Activated T-cell treated with anti-CD3 and anti-CD28 coated beads, Interleukin-2, amount 50 U/mL, for 1 hour (primary cell): ENCODE measurements at regions not wholly inside any gene's neighbourhood (a gene's known extent, or its start where the extent isn't known, plus 50 kb on each side); places are given as distances from the start of the nearest gene placed in this dataset.
"Not testable (repeated sequence)": the region's sequence is repeated elsewhere in the genome, so short reads cannot be mapped to it uniquely, and the experiment has no call there.

Experiments
- DNase-seq: peaks from one replicate; pipeline ENCODE4 v3.0.0-alpha.2; 2020

DNA sequence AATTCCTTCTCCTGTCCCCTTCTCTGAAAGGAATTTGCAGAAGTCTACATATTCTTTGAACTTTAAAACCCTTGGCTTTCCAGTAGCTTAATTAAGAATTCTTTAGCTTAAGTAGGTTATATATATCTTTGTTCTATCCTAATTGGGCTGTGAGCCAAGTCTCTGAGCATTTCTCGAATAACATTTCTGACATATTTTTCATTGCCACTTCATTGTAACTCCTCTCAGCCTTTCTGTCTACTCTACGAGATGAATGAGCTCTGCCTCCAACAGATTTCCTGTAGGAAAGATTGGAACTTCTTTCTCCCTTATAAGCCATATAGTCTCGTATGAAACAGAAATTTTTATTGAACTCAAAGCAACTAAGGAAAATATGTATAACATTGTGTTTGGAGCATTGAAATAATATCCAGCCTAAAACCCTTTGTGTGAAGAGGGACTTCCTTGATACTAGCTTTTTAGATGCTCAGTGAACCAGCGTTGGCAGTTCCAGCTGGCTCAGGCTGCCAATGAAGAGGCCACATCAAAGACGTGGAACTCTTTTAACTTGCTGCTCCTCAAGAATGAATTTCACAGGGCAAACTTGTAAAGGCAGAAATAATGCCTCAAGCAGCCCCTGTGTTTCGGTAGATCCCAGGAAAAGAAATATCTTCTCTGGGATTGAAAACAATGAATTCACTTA lies 87.7 kb upstream of the NOX3 start:
- DNase-seq = no peak

DNA sequence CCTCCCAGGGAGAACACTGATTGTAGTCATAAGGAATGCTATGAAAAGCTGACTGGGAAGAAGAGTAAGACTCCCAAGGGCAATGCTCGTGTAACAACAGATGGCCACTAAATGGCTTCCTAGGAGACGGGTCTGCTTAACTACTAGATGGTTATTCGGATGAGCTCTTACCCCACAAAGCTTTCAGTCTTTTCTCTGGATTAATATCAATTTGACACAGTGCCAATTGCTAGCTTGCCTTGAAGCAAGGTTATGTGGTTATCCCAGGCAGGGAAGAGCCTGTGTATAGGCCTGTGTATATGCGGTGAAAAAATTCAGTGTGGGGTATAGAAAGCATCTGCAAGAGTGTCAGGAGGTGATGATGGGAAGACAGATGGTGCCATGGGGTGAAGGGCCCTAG lies 86.4 kb upstream of the NOX3 start:
- no peak for DNase-seq

DNA sequence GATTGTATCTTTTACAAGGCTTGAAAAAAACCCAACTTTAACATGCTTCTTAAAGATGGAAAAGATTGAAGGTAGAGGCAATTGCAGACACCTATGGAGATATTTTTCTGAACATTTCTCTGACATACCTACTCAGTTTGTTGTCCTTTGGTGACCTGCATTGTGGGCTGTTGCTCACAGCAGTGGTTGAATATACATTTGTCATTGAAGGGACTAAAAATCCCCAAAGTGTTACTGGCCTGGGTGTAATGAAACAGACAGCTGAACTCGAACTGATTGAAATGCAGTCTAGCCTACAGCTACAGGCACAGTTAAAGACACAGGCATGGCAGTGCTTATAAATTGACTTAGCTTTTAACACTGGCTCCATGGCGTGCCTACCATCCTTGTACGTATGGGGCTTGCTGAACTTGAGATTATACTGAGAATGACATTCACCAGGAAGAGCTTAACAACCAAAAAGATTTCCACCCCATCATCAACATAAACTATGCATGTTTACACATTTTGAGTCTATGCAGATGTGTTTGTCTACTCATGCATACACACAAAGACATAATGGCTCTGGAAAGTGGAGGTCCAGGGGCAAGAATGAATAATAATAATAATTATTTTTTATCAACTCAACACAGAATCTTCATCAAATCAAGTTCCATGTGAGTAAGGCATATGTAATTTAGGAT lies 83.2 kb upstream of the NOX3 start:
- DNase-seq = no peak

DNA sequence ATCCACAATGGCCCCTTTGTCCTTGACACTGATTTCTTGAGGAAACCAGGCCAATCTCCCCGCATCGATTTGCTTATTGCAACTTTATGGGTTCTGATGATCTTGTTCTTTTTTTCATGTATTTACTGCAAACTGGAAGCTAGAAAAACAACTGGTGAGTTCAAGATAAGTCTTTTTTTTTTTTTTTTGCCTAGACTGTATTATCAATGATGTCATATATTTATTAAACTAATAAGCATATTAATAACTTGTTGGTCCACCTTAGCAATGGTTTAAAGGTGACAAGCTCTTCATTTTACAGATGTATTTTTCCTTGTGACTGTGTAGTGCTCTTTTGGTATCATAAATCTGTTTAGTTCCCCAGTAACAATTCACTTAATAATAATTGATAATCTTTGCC lies 79.0 kb upstream of the NOX3 start:
- DNase-seq = no peak

DNA sequence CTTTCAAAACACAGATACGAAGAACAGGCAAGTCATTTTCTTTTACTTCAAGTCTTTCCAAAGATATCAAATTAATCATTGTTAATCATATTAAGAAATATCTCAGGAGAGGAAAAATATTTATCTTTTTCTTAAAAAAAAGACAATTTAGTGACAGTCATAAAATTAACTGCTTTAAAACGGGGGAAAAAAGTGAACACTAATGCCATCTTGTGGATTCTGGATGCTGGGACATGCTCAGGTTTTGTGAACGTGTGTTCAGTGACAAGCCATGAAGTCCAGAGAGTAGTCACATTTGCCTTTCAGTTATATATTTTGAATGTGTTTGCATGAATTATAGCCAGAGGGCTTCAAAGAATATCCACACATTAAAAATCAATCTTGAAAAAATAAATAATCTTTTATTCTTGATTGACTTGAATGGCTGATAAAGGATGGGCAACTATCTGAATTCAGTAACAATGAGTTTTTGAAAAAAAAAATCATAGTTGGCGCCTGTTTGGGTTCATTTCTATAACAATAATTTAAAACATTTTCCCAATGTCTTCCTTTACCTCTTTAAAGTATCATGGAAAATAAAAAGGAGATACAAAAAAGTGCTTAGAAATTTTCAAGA lies 74.7 kb upstream of the NOX3 start:
- no peak for DNase-seq

DNA sequence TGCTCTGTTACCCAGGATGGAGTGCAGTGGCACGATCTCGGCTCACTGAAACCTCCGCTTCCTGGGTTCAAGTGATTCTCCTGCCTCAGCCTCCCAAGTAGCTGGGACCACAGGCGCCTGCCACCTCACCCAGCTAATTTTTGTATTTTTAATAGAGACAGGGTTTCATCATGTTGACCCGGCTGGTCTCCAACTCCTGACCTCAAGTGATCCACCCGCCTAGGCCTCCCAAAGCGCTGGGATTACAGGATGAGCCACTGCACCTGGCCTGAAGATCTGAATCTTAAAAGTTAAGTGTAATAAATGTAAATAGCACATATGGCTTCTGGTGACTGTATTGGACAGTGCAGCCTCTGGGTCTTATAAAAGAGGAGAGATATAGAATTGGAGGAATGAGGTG lies 74.2 kb upstream of the NOX3 start:
- not testable (repeated sequence) for DNase-seq

DNA sequence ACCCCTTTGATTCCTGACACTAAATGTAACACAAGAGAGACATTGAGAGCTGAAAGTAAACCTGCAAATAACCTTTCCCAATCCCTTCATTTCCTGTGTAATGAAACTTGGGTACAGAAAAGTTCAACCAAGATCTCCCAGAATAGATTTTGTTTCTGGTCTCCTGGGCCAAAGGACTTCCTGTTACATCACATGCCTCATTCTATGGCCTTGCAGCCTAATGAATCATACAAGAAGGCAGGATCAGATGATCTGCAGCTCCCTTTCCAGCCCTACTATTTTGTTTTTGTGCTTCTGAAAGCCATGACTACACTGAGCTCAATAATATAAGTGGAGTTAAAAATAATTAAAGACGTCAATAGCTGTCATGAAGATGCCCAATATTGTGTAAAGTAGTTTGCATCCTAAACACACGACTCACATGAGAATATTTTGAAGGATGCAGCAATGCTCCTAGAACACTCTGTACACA lies 73.4 kb upstream of the NOX3 start:
- DNase-seq = no peak

DNA sequence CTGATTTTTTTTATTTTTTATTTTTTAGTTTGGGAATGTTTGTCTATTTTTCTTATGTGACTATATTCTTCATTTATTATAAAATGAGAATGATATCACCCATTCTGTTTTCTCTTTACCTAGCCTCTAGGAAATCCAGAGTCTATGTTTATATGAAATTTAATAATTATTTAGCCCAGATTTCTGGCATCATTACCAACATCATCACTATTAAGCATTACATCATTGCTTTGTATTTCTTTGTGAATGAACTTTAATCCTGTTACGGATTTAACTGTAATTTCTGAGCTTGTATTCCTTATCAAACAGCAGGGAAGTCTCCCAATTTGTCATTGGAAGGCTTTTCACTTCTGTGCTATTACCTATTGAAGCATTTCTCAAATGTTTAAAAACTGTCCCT lies 72.7 kb upstream of the NOX3 start:
- no peak for DNase-seq

DNA sequence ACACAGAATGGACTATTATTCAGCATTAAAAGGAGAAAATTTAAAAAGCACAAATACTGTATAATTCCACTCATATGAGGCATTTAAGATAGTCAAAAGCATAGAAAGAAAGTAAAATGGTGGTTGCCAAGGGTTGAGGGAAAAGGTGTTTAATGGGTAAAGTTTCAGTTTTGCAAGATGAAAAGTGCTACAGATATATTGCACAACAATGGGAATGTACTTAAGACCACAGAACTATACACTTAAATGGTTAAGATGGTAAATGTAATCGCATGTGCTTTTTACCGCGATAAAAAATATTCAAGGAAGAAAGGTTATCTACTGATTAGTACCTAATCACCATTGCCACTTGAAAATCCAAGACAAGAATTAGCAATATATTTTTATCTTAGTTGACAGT lies 71.8 kb upstream of the NOX3 start:
- DNase-seq = no peak

DNA sequence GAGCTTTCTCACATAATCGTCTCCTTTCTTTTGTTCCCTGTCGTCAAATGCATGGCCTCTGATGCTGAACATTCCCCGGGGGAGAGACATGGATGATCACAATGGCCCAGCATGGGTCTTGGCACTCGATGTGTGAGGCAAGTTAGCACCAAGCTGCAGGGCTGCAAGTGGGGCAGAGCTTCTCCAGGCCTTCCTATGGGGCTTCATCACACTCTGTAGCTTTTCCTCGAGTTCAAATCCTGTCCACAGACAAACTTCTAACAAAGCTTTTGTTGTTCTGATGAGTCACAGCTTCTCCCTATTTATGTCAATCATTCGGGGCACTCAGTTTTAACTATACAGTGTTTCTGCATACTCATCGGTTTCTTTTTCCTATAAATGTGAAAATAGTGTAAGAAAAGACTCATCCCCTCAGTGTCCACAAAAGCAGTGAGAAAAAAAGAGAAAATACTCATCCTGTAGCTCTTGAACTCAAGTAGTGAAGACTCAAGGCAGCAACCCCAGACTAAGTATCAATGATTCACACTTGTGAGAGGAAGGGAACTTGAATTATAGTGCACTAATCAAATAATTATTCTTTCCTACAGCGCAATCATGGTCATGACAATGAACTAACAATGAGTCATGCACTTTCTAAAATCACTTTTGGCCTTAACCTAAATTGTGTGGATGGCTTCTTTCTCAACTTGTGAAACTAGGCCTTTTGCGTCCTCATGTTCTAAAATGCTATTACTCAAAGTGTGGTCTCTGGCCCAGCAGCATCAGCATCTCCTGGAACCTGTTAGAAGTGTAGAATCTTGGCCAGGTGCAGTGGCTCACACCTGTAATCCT lies 68.4 kb upstream of the NOX3 start:
- no peak for DNase-seq

DNA sequence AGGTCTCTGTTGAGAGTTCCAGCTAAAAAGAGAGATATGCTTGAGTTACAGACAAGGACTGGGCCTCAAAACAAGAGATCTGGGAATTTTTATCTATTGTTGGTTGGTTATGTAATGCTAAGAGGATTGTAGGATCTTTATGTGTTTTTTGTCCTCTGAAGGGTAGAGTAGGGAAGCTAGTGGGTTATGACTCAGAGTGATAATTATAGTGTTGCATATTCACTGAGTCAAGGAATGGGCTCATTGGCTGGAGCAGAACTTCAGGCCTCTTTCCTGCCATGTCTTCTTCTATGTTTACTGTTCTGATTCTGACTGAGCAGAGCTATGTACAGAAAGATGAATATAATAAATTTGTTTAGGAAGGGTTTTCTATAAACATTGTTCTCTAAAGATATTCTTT lies 66.1 kb upstream of the NOX3 start:
- DNase-seq = no peak

DNA sequence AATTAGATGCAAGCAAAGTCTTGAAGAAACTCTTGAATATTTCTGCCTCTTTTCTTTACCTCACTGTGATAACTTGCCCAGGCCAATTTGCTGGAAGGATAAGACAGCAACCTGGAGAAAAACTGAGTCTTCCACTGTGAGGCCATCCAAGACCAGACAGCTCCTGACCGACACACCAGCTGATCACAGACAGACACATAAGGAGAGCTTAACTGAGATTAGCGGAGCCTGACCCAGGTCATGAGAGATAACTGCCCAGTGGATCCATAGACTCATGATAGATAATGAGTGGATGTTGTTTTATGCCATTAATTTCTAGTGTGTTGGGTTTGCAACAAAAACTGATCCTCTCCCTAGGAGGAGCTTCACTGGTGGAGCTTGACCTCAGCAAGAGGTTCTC lies 64.4 kb upstream of the NOX3 start:
- no peak for DNase-seq

DNA sequence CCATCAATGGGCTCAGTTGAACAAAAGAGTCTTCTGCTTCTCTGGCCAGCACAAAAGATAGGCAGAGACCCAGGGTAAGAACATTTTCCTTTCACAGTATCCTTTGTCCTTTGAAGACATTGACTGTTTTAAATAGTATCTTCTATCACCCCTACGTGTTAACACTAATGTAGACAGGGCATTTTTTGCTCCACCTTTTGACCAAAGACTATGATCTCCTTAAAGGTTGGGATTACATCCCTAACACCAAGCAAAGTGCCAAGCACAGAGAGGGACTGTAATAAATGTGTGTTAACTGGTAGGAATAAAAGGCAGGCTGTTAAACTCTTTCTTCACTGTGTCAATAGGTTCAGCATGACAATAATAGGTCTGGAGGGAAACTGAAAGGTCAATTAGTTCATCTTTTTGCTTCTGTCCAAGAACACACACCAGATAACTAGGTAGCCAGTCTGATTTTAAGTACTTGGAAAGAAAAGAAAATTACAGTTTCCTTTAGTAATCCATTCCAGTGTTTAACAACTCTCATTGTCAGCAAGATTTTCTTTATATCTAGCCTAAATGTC lies 63.6 kb upstream of the NOX3 start:
- DNase-seq = no peak

DNA sequence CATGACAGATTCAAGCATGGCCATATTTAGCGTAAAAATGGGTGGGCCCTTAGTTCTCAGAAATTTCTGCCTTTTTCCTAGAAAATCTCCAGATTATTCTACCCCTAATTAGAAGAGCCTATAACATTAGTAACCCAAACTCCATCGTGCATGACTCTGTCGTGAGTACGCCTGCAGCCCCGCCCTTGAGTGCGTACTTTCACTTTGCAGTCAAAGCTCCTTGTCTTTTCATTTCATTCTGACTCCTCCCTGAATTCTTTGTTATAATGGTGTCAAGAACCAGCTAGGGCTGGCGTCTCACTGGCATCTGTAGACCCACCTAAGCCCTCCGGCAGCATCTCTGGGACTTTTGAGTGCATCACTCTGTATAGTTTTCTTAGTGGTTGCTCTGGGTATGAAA lies 61.7 kb upstream of the NOX3 start:
- DNase-seq = no peak

DNA sequence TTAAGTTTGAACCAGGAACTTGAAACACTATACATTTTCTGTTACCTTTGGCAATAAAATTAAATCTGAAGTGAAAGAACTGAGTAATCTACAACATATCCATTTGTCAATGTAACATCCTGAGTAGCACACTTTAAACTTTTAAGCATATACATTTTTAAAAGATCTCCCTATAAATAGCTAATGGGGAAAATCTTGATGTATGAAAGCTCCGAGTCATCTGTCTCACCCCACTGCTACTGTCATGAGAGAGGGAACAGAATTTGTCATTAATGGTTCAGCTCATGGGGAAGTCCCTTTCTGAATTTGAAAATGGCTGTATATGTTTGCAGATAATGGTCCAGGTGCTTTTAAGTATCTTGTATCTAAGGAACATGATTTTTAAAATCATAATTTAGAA lies 55.2 kb upstream of the NOX3 start:
- no peak for DNase-seq

DNA sequence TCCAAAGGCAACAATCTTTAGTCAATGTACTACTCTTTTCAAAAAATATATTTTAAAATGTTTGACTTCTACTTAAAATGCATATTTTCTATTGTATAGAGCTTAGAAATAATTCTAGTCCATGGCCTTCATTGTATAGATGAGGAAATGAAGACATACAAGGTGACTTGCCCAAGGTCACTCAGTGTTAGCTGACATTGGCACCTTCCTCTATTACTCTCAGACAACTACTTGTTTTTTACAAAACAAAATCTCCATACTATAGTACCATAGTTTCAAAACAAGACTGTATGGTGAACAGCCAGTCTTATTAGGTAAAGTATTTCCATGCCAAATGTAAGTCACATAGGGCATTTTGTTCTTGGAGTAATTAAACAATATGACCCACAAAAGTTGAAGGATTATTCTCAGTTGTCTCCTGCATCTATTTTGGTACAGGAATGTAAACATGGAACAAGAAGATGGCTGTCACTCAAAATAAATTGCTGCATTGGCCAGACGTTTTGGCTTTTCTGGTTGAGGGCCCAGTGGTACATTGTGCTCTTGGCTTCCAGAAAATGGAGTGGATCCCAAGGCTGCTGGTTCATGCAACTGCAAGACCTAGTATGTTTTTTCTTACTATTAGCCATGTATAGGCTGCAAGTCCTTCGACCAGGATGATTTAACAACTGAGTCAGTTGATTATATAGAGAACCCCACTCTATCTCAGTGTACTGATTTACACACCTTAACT lies 54.3 kb upstream of the NOX3 start:
- no peak for DNase-seq

DNA sequence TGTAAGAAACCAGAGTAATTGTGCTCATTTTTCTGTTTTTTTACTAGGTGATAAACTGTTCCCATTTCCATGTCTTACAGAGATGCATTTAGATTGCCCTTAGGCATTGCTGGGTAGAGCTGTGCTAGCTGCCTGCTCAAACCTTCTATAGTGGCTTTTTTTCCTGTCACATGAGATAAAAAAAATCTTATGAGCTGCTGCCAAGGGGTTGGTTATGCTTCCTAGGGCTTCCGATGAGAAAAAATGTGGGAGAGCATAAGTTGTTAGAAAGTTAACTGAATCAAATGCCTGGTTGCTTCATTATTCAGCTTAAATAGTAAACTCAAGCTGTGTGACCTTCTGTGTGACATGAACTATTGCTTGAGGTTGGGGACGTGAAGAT lies 50.0 kb upstream of the NOX3 start:
- DNase-seq = no peak
